ENCODE measurements at regions not wholly inside any gene's neighbourhood (a gene's known extent, or its start where the extent isn't known, plus 50 kb on each side); places are given as distances from the start of the nearest gene placed in this dataset.

- TF ChIP-seq CTCF (IDR thresholded peaks at IDR 0.05): no peak
- no peak for TF ChIP-seq EZH2 (IDR thresholded peaks at IDR 0.05; ENCODE audit: borderline replicate concordance, insufficient read depth, low read depth, low read length, poor library complexity, severe bottlenecking)
Measured at GRCh38 chr2:194020155-194020554, 1636.9 kb upstream of the SLC39A10 start.

Data from B cell (primary cell).